Gastrocnemius medialis (tissue), 4 donors: ENCODE measurements at regions not wholly inside any gene's neighbourhood (a gene's known extent, or its start where the extent isn't known, plus 50 kb on each side); places are given as distances from the start of the nearest gene placed in this dataset.

Source experiments
- POLR2A ChIP-seq, 2 donors: fragments of 450-650 bp; IDR thresholded peaks; one replicate each; pipeline ENCODE4 v1.6.1; 2017; ENCODE audit warnings: antibody characterized with exemption in 2 of 2, mild to moderate bottlenecking in 2 of 2, moderate library complexity in 2 of 2
- TF ChIP-seq, protein P1 (sequence below), 5 experiments: fragments of 450-650 bp in 3 of 5; fragments of 200-600 bp in 2 of 5; sonication (generic) in 2 of 5; IDR thresholded peaks in 4 of 5; conservative IDR thresholded peaks in 1 of 5; 1 replicate in 4 of 5; 2 replicates in 1 of 5; pipeline ENCODE4 v1.5.1; 2016 to 2019; ENCODE audit warnings: antibody characterized with exemption in 5 of 5, mild to moderate bottlenecking in 3 of 5, moderate library complexity in 3 of 5

- TF ChIP-seq, protein P1, sequence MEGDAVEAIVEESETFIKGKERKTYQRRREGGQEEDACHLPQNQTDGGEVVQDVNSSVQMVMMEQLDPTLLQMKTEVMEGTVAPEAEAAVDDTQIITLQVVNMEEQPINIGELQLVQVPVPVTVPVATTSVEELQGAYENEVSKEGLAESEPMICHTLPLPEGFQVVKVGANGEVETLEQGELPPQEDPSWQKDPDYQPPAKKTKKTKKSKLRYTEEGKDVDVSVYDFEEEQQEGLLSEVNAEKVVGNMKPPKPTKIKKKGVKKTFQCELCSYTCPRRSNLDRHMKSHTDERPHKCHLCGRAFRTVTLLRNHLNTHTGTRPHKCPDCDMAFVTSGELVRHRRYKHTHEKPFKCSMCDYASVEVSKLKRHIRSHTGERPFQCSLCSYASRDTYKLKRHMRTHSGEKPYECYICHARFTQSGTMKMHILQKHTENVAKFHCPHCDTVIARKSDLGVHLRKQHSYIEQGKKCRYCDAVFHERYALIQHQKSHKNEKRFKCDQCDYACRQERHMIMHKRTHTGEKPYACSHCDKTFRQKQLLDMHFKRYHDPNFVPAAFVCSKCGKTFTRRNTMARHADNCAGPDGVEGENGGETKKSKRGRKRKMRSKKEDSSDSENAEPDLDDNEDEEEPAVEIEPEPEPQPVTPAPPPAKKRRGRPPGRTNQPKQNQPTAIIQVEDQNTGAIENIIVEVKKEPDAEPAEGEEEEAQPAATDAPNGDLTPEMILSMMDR (IDR thresholded peaks at IDR 0.05 in 4 of 5, conservative IDR thresholded peaks at IDR 0.05 in 1 of 5): no peak
- no peak for TF ChIP-seq POLR2A (IDR thresholded peaks at IDR 0.05)
Measured at GRCh38 chr14:82309199-82309598, 775.5 kb upstream of the SEL1L start.
